ENCODE measurements at regions not wholly inside any gene's neighbourhood (a gene's known extent, or its start where the extent isn't known, plus 50 kb on each side); places are given as distances from the start of the nearest gene placed in this dataset.
"Not testable (repeated sequence)": the region's sequence is repeated elsewhere in the genome, so short reads cannot be mapped to it uniquely, and the experiment has no call there.

- Histone ChIP-seq H3K4me3 (no peak overlapping the region), H3K27me3 (ENCODE audit: low read depth) (no peaks in the 10 kb centered on the region), H3K36me3 (no peaks in the 10 kb centered on the region), H3K4me1 (no peaks in the 10 kb centered on the region), H3K27ac (no peak overlapping the region), H3K9me3 (no peaks in the 10 kb centered on the region)
- TF ChIP-seq, protein P1, sequence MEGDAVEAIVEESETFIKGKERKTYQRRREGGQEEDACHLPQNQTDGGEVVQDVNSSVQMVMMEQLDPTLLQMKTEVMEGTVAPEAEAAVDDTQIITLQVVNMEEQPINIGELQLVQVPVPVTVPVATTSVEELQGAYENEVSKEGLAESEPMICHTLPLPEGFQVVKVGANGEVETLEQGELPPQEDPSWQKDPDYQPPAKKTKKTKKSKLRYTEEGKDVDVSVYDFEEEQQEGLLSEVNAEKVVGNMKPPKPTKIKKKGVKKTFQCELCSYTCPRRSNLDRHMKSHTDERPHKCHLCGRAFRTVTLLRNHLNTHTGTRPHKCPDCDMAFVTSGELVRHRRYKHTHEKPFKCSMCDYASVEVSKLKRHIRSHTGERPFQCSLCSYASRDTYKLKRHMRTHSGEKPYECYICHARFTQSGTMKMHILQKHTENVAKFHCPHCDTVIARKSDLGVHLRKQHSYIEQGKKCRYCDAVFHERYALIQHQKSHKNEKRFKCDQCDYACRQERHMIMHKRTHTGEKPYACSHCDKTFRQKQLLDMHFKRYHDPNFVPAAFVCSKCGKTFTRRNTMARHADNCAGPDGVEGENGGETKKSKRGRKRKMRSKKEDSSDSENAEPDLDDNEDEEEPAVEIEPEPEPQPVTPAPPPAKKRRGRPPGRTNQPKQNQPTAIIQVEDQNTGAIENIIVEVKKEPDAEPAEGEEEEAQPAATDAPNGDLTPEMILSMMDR (IDR thresholded peaks at IDR 0.05), result no peak
- intact Hi-C loops (cut with DNase I), result no loop called here
- DNase-seq (no peak), ATAC-seq (no peak)
These were observed 170.6 kb downstream of the RBMY1A1 start for GRCh38 chrY:21705309-21705708.

GRCh38 chrY:21706611-21707010 is 171.9 kb downstream of the RBMY1A1 start:
- H3K4me1 ChIP-seq; H3K4me3 ChIP-seq; DNase-seq; H3K36me3 ChIP-seq; ATAC-seq; intact Hi-C loops (cut with DNase I); H3K9me3 ChIP-seq; H3K27me3 ChIP-seq (ENCODE audit: low read depth); H3K27ac ChIP-seq: not testable (repeated sequence)

GRCh38 chrY:21735489-21736060 is 158.8 kb downstream of the RBMY1D start:
- H3K36me3 ChIP-seq; H3K4me3 ChIP-seq; H3K4me1 ChIP-seq; DNase-seq; H3K9me3 ChIP-seq; ATAC-seq; H3K27ac ChIP-seq; intact Hi-C loops (cut with DNase I); H3K27me3 ChIP-seq (ENCODE audit: low read depth): not testable (repeated sequence)

- H3K9me3 ChIP-seq; H3K4me1 ChIP-seq; H3K27ac ChIP-seq; ATAC-seq; H3K4me3 ChIP-seq; H3K27me3 ChIP-seq (ENCODE audit: low read depth); DNase-seq; H3K36me3 ChIP-seq; intact Hi-C loops (cut with DNase I): not testable (repeated sequence)
These were observed 149.3 kb downstream of the RBMY1D start for GRCh38 chrY:21744998-21745397.

DNA sequence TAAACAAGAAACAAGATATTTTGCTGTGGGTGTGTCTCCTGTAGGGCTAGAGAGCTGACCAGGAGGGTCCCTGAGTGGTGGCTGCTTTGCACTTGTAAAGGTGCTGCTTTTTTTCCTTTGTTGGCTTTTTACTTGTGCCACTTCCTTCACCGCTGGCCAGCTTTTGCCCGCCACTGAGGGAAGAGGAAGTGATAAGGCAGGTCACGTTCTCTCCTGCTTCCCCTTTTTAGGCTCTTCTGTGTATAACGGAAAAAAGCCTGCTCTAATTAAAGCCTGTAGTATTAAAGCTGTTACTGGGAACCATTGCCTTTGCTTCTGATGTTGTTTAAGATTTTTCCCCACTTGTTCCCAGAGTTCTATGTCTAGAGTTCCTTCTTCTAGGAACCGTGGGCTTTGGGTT is 134.1 kb downstream of the RBMY1D start:
- H3K4me1 ChIP-seq; intact Hi-C loops (cut with DNase I); H3K36me3 ChIP-seq; DNase-seq; H3K27me3 ChIP-seq (ENCODE audit: low read depth); ATAC-seq; H3K27ac ChIP-seq; H3K4me3 ChIP-seq; H3K9me3 ChIP-seq: not testable (repeated sequence)

GRCh38 chrY:21767824-21768223 is 126.5 kb downstream of the RBMY1D start:
- DNase-seq; intact Hi-C loops (cut with DNase I); H3K36me3 ChIP-seq; H3K27me3 ChIP-seq (ENCODE audit: low read depth); H3K4me3 ChIP-seq; H3K27ac ChIP-seq; ATAC-seq; H3K9me3 ChIP-seq; H3K4me1 ChIP-seq: not testable (repeated sequence)

DNA sequence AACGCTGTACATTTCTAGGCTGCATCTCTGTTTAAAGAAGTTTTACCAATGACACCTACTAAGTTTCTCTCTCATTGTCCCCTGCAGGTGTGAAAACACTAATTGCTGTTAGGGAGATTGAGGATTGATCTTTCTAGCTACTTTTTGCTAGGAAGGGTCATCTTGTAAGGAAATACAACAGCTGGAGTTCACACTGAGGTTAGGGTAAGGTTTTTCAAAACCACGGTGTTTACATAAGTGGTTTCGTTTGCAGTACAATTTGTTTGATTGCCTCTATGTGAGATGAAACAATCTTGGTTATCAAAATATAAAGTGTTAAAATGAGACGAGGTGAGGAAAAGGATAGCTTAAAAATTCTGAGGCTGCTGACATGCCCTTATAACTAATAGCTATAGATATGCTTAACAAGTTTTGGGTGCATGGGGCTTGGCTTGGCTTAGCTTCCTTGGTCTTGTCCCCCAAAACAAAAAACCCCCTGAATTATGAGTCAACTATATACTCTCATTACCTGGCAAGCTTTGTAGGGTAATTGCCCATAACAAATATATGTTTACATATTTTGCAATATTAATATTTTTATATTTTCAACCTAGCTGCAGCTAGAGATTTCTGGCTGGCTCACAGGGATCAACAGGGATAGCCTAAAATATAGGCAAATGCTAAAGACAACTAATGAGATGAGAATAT is 112.0 kb downstream of the RBMY1D start:
- H3K4me3 ChIP-seq; H3K36me3 ChIP-seq; ATAC-seq; DNase-seq; H3K27ac ChIP-seq; intact Hi-C loops (cut with DNase I); H3K4me1 ChIP-seq; H3K9me3 ChIP-seq; H3K27me3 ChIP-seq (ENCODE audit: low read depth): not testable (repeated sequence)

GRCh38 chrY:21813484-21814233 is 80.7 kb downstream of the RBMY1D start:
- Histone ChIP-seq H3K4me3 (no peak overlapping the region), H3K27me3 (ENCODE audit: low read depth) (no peaks in the 10 kb centered on the region), H3K4me1 (no peaks in the 10 kb centered on the region), H3K36me3 (no peaks in the 10 kb centered on the region), H3K9me3 (no peaks in the 10 kb centered on the region), H3K27ac (no peak overlapping the region)
- ATAC-seq (no peak), DNase-seq (no peak)
- intact Hi-C loops (cut with DNase I), result no loop called here
- TF ChIP-seq, protein P1 (IDR thresholded peaks at IDR 0.05), result no peak
